H54 (cell line): ENCODE measurements at regions not wholly inside any gene's neighbourhood (a gene's known extent, or its start where the extent isn't known, plus 50 kb on each side); places are given as distances from the start of the nearest gene placed in this dataset.

Source experiments
- DNase-seq: peaks from one replicate; pipeline ENCODE4 v3.0.0; 2011; ENCODE audit warnings: low spot score, mixed read lengths; ENCODE audit not compliant: insufficient read length
- FAIRE-seq: peaks from 3 replicates; lab custom pipeline; 2011; peaks lifted over from hg19 to GRCh38; lab: Jason Lieb, UNC
- POLR2A ChIP-seq: IDR thresholded peaks from 2 replicates; pipeline ENCODE4 v1.6.1; 2011; ENCODE audit warnings: low read depth, mild to moderate bottlenecking, low read length

- no peak for TF ChIP-seq POLR2A
- no peak for DNase-seq
- FAIRE-seq: no peak
Measured at GRCh38 chr17:10987786-10988185, 149.9 kb upstream of the PIRT start.

DNA sequence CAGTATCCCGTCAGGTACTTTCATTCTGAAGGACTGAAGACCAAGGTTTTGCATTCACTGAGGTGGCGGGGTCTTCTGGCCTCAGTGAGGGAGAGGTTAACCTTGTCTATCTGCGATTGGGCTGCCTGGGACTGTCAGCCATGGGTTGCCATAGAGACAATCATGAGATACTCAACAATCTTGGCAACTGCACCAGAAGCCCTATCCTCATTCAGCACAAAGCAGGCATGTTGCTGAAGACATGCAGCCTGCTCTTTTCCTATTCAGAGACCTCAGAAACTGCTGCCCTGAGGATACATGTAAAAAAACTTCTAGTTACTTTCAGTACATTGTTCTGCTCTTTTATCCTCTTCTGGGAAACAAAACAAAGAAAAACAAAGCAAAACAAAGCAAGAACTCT lies 146.3 kb upstream of the PIRT start:
- no peak for TF ChIP-seq POLR2A
- FAIRE-seq: no peak

GRCh38 chr17:10976401-10976800 lies 138.5 kb upstream of the PIRT start:
- no peak for FAIRE-seq
- DNase-seq: no peak
- TF ChIP-seq POLR2A: no peak

More for the DNA sequence above, 146.3 kb upstream of the PIRT start:
- DNase-seq: no peak

- FAIRE-seq (no peak), DNase-seq (no peak)
- no peak for TF ChIP-seq POLR2A
Measured at GRCh38 chr17:10968007-10968406, 130.1 kb upstream of the PIRT start.

DNA sequence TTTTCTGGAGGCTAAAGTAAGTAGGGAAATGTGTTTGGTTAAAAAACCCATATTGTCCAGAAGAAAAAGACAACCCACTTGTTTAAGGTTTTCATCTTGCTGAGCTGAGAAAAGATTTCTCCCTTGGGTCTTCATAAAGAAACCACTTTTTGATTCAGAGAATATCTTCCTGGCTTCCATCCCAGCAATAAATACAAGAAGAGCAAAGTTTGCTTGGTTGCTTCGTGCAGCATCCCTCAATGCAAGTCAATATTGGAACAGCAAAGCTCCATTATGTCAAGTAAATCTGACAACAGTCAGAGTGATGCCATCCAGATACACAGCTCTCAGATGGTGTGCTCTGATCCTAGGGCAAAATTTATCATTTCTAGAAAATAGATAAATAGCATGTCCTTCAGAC lies 118.9 kb upstream of the PIRT start:
- DNase-seq (no peak), FAIRE-seq (no peak)
- no peak for TF ChIP-seq POLR2A

GRCh38 chr17:10944819-10945218 lies 106.9 kb upstream of the PIRT start:
- TF ChIP-seq POLR2A: no peak
- DNase-seq (no peak), FAIRE-seq (no peak)

DNA sequence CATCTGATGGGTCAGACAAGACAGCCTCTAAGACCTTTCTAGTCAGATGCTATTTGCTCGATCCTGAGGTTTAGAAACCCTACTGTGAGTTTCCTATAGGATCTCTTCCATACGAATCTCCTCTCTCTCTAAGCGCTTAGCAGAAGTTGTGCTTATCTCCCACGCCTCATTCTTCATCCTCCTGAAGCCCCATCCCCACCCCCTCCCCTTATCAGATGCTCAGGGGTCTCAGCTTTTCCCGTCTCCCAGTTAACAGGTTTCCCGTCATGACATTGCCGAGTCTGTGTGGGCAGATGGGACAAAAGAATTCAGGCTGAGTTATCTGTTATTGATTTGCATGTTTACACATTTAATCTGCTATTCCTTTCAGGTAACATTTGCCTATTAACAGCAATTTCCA lies 99.0 kb upstream of the PIRT start:
- no peak for FAIRE-seq
- TF ChIP-seq POLR2A: no peak
- no peak for DNase-seq

DNA sequence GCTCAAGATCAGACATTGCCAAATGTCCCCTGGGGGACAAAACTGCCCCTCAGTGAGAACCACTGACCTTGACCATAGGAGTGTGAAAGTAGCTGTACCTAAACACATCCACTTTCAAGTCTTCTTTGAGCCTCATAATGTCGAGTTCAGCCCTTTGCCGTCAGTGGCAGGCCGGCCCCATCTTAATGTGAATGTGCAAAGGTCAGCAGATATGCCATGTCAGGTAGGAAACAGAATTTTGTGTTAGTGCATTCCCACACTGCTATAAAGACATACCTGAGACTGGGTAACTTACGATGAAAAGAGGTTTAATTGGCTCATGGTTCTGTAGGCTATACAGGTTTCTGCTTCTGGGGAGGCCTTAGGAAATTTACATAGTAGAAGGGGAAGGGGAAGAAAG lies 95.1 kb upstream of the PIRT start:
- no peak for TF ChIP-seq POLR2A
- FAIRE-seq: no peak
- DNase-seq: no peak

GRCh38 chr17:10931133-10931532 lies 93.2 kb upstream of the PIRT start:
- no peak for TF ChIP-seq POLR2A
- DNase-seq (no peak), FAIRE-seq (no peak)

DNA sequence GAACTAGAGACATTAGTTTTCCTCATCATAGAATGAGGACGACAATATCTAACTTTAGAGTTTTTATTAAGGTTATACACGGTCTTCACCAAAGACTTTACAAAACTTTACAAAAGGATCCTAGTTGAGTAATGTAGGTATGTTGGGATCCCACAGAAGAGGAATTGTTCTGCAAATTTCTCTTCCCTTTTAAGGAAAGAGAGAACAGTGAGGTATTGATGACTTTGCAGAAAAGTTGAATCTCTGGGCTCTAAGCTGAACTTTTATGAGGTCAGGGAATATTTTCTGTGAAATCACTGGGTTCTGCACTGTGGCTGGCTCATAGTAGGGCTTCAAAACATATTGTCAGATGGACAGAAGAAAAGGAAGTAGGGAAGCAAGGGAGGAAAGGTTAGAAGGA lies 89.8 kb upstream of the PIRT start:
- FAIRE-seq: no peak

GRCh38 chr17:10920558-10921108 lies 82.7 kb upstream of the PIRT start:
- FAIRE-seq: no peak
- no peak for TF ChIP-seq POLR2A
- DNase-seq: no peak

More for the DNA sequence above, 89.8 kb upstream of the PIRT start:
- DNase-seq: no peak
- no peak for TF ChIP-seq POLR2A

DNA sequence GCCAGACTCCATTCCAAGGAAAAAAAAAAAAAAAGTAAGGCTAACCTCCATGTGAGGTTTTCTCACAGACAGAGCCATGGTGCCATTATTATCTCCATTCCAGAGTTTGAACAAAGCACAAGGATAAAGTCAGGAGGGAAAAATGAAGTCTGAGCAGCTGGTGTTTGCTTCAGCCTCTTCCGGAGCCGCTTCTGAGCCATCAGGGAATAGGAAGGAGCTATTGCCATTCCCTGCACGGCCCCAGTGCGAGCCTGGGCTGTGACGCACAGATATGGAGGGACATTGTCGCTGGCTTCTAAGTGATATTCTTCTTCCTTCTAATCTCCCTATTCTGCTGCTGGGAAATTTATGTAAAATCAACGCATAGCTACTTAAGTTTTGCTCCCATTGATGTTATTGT lies 69.5 kb upstream of the PIRT start:
- FAIRE-seq (no peak), DNase-seq (no peak)
- no peak for TF ChIP-seq POLR2A

DNA sequence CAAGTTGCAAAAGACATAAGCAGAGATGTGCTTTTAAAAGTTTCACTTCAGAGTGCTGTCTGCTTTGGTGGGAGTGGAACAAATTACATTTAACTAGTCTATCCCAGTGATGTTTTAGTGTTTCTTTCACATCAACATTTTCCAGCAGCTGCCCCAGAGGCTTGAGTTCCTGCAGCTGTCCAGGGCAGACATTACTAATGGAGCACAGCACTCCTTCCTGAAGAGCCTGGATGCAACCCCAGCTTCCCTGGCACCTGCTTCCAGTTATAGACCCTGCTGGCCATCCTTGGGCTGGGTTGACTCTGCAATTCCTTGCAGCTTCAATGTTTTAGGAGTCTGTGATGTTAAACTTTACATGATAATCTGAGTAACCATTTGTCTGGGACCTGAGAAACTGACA lies 61.4 kb upstream of the PIRT start:
- no peak for TF ChIP-seq POLR2A
- no peak for FAIRE-seq
- no peak for DNase-seq

DNA sequence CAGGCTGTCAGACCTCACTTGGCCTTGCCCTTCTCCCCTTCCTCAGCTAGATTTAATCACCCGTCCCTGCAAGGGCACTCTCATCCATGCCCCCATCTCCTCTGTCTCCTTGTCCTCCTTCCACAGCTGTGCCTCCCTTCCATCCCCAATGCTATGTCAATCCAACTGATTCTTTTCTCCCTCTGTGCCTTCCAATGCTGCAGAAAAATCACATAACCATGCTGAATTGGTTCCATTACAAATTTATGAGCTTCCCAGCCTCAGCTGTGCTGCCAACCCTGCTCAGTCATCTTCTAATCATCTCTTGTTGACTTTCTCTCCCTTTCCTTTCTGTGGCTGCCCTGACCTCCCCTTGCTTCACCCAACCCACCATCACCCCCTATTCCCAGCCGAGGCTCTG lies 56.3 kb upstream of the PIRT start:
- no peak for TF ChIP-seq POLR2A
- DNase-seq (no peak), FAIRE-seq (no peak)

GRCh38 chr17:10888858-10889257 lies 51.0 kb upstream of the PIRT start:
- TF ChIP-seq POLR2A: no peak
- DNase-seq (no peak), FAIRE-seq (no peak)
